Stimulated activated CD4-positive, alpha-beta T cell treated with anti-CD3 and anti-CD28 coated beads, Interleukin-1b, Interleukin-23, amount 100 ng/mL, for 48 hours (primary cell): ENCODE measurements at regions not wholly inside any gene's neighbourhood (a gene's known extent, or its start where the extent isn't known, plus 50 kb on each side); places are given as distances from the start of the nearest gene placed in this dataset.

Experiments used
- DNase-seq: peaks from one replicate; pipeline ENCODE4 v3.0.0-alpha.2; 2020

DNA sequence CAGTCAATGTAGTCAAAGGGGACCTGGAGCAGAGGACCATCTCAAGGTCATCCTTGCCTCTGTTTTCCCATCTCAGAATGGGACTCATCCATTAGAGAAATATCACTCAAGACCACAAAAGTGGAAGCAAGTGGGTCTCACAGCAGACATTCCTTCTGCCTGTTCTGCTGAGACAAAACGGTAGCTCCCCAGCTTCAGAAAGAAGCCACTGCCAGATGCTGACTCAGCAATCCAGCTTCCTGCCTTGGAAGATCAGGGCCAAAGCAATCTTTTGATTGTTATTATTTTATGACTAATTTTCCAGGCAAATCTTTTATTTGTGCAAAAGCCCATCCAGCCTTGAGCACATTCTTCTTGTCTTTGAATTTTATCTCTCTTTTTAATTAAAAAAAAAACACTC, 86.8 kb downstream of the CCT6B start:
- no peak for DNase-seq

- no peak for DNase-seq
Measured at GRCh38 chr17:34872640-34873039, 88.6 kb downstream of the CCT6B start.

GRCh38 chr17:34869641-34870040, 91.6 kb downstream of the CCT6B start:
- no peak for DNase-seq

- no peak for DNase-seq
Measured at GRCh38 chr17:34865716-34866115, 95.5 kb downstream of the CCT6B start.

DNA sequence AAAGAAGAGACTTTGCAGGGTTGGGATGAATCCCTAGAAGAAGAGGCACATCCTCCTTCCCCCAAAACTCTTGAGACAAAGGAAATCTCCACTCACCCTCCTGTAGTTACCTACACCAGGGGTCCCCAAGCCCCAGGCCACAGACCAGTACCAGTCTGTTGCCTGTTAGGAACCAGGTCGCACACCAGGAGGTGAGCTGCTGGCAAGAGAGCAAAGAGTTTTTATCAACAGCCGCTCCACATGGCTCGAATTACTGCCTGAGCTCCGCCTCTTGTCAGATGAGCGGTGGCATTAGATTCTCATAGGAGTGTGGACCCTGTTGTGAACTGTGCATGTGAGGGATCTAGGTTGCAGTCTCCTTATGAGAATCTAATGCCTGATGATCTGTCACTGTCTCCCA, 98.9 kb downstream of the CCT6B start:
- DNase-seq, result no peak

- no peak for DNase-seq
Measured at GRCh38 chr17:34861864-34862263, 99.4 kb downstream of the CCT6B start.

- no peak for DNase-seq
Measured at GRCh38 chr17:34859652-34860051, 101.6 kb downstream of the CCT6B start.

DNA sequence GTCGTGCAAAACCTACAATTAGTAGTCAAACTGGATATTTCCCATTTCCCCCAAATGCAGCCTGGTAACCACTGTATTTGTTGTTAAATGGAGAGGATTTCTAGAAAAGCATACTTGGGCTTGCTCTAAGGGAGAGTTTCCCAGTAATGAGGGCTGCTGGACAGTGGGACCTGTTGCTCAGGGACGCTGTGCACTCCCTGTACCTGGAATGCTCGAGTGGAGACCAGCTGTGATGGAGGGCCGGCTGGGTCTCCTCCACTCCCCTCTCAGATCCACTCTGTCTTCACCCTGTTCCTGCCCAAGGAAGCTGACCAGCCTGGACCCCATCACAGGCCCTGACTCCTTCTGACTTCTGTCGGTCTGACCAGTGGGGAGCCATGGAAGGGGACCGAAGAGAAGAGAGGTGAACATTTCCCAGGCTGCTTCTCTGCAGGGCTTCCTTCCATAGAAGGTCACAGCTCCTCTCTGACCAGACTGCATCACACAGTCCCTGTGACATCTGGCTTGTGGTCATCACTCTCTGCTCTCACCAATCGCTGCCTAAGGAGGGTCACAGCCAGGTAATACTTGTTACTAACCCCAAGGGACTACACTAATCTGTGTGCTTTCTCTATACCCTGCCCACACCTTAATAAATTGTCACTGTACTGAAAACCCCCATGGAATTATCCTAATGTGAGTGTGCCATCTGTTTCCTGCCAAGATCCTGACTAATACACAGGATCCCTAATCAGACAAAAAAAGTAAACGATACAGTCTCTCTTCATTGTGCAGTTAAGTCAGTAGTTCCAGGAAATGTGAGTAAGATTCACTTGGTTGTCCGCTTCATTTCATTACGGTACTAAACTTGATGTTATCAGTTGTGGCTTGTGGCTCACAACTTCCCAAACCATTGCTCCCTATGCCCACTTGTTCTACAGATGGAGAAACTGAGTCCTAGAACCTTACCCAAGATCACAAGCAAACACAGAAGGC, 102.4 kb downstream of the CCT6B start:
- DNase-seq, result peak; percentile 6

DNA sequence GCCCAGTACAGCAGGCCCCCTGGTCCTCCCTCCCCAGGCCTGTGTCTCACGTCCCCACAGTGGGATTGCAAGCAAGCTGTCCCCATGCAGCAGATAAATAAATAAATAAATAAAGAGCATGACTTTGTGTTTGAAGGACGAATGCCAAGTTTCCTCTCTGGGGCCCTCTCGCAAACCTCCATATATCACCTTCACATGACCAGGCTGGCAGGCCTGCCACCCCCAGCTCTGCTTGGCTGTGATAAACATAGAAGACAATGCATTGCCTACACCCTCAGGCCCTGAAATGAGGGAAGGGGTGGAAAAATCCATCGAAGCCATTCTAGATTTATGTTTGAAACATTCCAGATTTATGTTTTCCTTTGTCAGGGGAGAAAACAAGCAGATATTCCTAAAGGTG, 107.3 kb downstream of the CCT6B start:
- no peak for DNase-seq

DNA sequence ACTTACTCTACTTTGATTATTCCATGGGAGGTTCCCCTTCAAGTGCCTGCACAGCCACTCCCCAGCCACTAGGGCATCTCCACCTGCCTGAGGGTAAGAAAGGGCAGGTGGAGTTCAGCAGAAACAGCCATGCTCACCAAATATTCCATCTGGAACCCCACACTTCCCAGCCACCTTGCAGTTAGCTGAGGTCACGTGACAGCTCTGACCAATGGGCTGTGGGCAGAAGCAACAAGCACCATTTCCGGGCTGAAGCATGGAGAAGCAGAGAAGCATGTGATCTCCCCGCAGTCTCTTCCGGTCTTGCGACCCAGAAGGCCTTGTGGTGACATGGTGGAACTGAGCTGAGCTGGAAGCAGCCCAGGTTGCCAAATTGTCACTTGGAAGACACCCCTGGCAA, 108.6 kb downstream of the CCT6B start:
- DNase-seq, result no peak

- DNase-seq, result no peak
Measured at GRCh38 chr17:34851961-34852540, 109.2 kb downstream of the CCT6B start.

DNA sequence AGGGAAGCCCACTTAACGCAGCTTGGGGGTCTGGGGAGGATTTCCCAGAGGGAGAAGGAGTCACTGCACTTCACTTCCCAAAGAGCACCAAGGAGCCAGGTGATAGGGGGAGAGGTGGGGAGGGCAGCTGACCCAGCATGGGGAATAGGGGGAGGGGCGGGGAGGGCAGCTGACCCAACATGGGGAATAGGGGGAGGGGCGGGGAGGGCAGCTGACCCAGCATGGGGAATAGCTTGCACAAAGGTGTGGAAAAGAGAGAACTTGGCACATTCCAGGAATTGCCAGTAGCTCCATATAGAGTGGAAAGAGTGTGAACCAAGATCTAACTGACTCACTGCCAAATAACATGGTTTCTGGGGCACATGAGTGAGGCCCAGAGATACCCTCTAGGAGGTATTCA, 110.3 kb downstream of the CCT6B start:
- no peak for DNase-seq

DNA sequence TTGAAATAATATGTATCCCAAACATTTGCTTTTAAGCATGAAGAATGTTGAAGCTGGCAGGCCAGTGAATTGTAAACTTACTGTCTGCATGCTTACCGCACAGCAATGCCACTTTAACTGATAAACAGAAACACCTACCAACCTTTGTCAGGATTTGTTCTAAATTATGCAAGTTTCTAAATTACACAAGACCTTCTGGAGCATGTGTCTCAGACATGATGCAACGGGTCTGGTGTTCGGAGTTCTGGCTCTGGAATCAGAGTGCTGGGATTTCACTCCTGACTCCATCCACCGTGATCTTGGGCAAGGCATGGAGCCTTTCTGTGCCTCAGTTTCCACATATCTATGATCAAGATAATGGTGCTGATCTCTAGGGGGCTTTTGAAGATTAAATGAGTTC, 111.2 kb downstream of the CCT6B start:
- DNase-seq, result no peak

DNA sequence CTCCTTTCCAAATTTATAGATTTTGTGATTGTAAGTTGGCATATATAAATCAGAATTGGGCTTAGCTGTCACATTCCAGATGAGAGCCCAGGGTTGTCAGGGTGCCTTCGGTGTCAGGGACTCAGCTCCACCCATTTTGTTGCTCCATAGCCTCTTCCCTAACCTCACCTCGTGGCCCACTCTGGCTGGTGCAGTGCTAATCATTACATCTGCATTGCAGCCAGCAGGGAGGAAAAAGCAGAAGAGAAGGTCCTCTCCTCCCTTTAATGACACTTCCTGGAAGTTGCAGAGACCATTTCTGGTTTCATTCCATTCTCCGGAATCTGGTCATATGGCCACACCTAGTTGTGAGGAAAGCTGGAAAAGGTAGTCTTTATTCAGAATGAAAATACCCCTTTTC, 113.3 kb downstream of the CCT6B start:
- DNase-seq, result no peak

GRCh38 chr17:34845296-34845695, 116.0 kb downstream of the CCT6B start:
- DNase-seq, result no peak

DNA sequence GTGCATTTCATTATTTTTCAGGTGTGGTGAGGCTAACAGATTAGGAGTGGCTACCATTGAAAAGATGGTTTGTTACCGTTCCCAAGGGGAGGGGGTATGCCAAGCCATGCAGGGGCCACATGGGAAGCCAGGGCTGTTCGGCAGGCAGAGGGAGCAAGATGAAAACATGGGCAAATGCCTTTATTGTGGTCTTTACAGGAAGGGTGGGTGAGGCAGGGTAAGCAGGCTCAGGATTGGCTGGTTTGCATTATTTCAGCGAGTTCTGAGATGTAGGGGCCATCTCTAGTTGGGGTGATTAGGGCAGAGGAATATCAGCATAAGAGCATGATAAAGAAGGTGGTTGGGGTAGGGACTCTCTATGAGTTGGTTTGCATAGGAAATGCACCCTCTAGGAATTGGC, 117.6 kb downstream of the CCT6B start:
- no peak for DNase-seq

DNA sequence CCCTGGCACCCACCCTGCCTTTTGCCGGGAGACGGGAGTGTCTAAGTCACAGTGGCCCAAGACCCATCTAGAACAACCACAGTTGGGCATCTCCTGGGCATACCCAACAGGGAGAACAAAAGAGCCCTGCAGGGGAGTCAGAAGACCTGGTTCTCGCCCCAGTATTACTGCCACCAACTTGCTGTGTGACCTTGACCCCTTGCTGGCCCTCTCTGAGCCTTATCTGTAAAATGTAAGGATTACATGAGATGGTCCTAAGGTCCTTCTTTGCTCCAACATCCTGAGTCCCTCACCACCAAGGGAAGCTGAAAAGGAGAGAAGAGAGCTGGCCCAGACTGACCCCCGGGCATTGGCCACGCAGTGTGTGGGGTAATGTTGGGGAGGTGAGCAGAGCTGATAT, 119.0 kb downstream of the CCT6B start:
- DNase-seq, result no peak

DNA sequence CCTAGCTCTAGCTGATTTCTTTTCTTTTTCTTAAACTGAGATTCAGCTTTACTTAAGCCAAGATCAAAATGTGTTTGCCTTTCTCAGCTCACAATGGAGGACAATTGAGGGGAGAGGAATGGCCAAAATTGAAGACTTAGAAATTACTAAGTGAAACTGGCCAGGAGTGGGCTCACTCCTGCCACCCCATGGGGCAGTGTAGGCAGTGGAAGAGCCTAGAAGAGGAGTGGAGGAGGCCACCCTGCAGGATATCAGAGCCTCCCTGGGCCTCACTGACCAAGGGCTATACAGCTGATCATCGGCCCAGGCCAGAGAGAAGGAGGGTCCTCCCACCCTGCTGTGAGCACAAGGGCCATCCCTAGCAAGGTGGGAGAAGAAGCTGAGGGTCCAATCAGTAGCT, 119.8 kb downstream of the CCT6B start:
- no peak for DNase-seq

DNA sequence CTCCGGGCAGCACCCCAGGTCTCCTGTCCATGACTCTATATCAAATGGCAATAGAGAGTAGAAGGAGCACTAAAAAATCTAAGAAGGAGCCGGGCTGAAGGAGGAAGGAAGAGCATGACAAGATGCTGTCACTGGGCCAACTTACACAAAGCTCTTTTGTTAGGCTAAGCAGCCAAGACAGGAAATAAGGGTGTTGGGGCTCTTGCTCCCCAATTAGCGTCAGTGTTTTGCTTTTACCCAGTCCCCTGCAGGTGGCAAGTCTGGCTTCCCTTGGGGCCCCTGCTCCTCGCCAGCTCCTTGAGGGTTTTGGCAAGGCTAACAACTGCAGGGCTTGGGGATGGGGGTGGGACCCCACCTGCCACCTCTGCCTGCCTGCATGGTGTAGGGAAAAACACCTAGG, 120.5 kb downstream of the CCT6B start:
- DNase-seq, result no peak

DNA sequence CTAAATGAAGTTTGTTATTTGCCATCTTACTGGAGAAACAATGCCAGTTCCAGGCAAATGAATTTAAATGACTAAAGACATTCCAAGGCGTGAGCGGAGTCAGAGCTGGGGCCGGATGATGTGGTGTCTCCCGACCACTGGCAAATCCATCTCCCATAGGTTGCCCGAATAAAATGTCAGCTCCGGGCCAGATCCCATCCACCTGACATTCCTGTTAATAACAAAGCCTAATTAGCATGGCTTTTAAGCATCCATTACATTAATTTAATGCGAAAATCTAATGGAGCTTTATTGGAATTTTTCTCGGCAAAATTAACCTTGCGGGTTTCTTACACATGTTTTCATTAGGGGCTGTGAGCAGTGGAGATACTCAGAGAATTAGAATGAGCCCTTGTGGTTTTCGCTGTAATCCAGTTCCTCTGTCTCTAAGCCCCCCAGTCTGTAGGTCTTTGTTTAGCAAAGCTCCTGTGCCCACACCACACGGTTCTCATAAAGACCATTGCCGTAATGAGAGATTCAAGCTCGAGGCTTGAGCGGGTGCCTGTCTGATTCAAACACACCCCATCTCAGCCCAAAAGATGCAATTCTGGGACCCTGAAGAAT, 123.3 kb downstream of the CCT6B start:
- no peak for DNase-seq

DNA sequence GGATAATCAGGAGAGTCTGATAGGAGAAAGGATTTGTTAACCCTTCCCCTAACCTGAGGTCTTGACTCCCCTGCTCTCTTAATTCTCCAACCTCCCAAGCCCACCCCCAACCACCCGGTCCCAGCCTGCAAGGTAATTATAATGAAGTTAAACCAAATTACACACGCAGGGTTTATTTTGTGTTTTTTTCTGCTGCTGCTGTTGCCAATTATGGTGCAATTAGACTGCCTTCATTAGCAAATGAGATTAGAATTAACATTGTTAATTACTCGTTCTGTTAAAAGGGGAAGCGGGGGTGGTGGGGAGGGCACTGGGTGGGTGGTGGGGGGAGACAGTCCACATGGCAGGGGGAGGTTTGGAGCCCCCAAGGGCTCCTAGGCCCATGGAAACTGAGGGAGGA, 128.9 kb downstream of the CCT6B start:
- no peak for DNase-seq

DNA sequence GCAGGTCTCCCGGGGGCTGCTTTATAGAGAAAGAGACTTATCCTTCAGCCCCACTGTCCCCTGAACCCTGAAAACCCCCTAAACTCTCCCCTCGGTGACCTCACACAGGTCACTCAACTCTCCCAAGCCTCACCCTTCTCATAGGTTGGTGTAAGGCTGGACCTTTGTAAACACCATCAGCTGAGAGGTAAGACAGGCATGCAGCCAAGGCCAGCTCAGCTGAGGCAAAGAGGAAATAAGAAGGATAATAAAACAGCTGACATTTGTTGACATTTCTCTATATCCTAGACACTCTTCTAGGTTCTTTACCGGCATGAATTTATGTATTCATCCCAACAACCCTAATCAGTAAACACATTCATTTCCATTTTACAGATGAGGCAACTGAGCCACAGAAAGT, 134.3 kb downstream of the CCT6B start:
- DNase-seq, result no peak

DNA sequence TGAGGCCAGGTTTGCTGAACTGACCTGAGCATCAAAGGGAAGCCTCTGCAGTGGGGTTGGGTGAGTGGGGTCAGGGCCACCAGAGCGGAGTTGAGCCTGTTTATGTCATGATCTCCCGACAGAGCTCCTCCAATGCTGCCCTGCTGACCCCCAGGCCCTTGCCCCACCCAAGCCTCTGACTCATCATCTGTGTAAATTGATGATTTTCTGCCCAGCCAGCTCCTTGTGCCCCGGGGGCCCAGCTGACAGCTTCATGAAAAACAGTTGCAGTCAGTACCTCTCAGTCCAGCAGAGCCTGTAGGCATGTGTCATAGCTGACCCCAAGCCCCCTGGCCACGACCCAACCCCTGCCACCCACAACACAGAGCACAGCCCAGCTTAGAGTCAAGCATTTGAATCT, 134.9 kb downstream of the CCT6B start:
- no peak for DNase-seq

- no peak for DNase-seq
Measured at GRCh38 chr17:34825884-34826283, 135.4 kb downstream of the CCT6B start.
